Neural cell (in vitro differentiated cells): ENCODE measurements at regions not wholly inside any gene's neighbourhood (a gene's known extent, or its start where the extent isn't known, plus 50 kb on each side); places are given as distances from the start of the nearest gene placed in this dataset.

Experiments used
- H2AFZ ChIP-seq: fragments of 200-600, 300-800 bp; sonication (generic), shearing (Covaris generic); 2 replicates; pipeline ENCODE4 v1.6.0; 2014; ENCODE audit warnings: low read depth, mild to moderate bottlenecking, antibody characterized with exemption, low read length, moderate library complexity
- H3F3A ChIP-seq: fragments of 200-600 bp; shearing (Covaris generic); 2 replicates; pipeline ENCODE4 v1.6.1; 2016; ENCODE audit warnings: mild to moderate bottlenecking, moderate library complexity, mixed read lengths, antibody characterized with exemption, low read length; ENCODE audit not compliant: insufficient read depth, poor library complexity, severe bottlenecking
- H3K27ac ChIP-seq: fragments of 200-600, 300-800 bp; sonication (generic), shearing (Covaris generic); 2 replicates; pipeline ENCODE4 v1.5.1; 2014; ENCODE audit warnings: mild to moderate bottlenecking, low read length, moderate library complexity
- H3K27me3 ChIP-seq: fragments of 300-800, 200-600 bp; sonication (generic), shearing (Covaris generic); 2 replicates; pipeline ENCODE4 v1.6.0; 2014; ENCODE audit warnings: mild to moderate bottlenecking, low read depth, low read length, moderate library complexity; ENCODE audit not compliant: insufficient read depth
- H3K36me3 ChIP-seq: fragments of 300-800, 200-600 bp; sonication (generic), shearing (Covaris generic); 2 replicates; pipeline ENCODE4 v1.5.1; 2014; ENCODE audit warnings: mild to moderate bottlenecking, antibody characterized with exemption, low read length, moderate library complexity; ENCODE audit not compliant: insufficient read depth
- H3K4me2 ChIP-seq: fragments of 300-800, 200-600 bp; sonication (generic), shearing (Covaris generic); 2 replicates; pipeline ENCODE4 v1.6.0; 2014; ENCODE audit warnings: mild to moderate bottlenecking, low read length
- H3K4me3 ChIP-seq: fragments of 300-800, 200-600 bp; sonication (generic), shearing (Covaris generic); 2 replicates; pipeline ENCODE4 v1.5.1; 2014; ENCODE audit warnings: mild to moderate bottlenecking, low read length, moderate library complexity
- H3K79me2 ChIP-seq: fragments of 200-600 bp; shearing (Covaris generic); replicated peaks from 2 replicates; pipeline ENCODE4 v1.6.0; 2014; ENCODE audit warnings: mild to moderate bottlenecking, low read length, moderate library complexity; ENCODE audit not compliant: insufficient read depth
- H3K9ac ChIP-seq: fragments of 300-800, 200-600 bp; sonication (generic), shearing (Covaris generic); 2 replicates; pipeline ENCODE4 v1.6.1; 2016; ENCODE audit warnings: mild to moderate bottlenecking, low read length, mixed read lengths
- H3K9me2 ChIP-seq: fragments of 200-600 bp; shearing (Covaris generic); 2 replicates; pipeline ENCODE4 v1.6.1; 2016; ENCODE audit warnings: mild to moderate bottlenecking, low read length, mixed read lengths; ENCODE audit not compliant: insufficient read depth
- H3K9me3 ChIP-seq: fragments of 200-600, 300-800 bp; sonication (generic), shearing (Covaris generic); 2 replicates; pipeline ENCODE4 v1.6.1; 2016; ENCODE audit warnings: mild to moderate bottlenecking, mixed run types, low read length, moderate library complexity, mixed read lengths
- H4K20me1 ChIP-seq: fragments of 200-600 bp; shearing (Covaris generic); 2 replicates; pipeline ENCODE4 v1.6.1; 2016; ENCODE audit warnings: mild to moderate bottlenecking, mixed run types; ENCODE audit not compliant: insufficient read depth
- EP300 ChIP-seq: fragments of 450-650 bp; conservative IDR thresholded peaks from 2 replicates; pipeline ENCODE4 v1.6.1; 2014; ENCODE audit warnings: antibody characterized with exemption, mild to moderate bottlenecking, moderate library complexity; ENCODE audit not compliant: poor library complexity, severe bottlenecking
- EZH2 ChIP-seq: fragments of 200-600, 300-800 bp; shearing (Covaris generic), sonication (generic); IDR thresholded peaks from 2 replicates; pipeline ENCODE4 v1.6.1; 2014; ENCODE audit warnings: antibody characterized with exemption, low read length, borderline replicate concordance, mild to moderate bottlenecking; ENCODE audit not compliant: insufficient read depth, poor library complexity, severe bottlenecking
- MXI1 ChIP-seq: fragments of 450-650 bp; conservative IDR thresholded peaks from 2 replicates; pipeline ENCODE4 v1.6.1; 2014; ENCODE audit warnings: antibody characterized with exemption, mild to moderate bottlenecking; ENCODE audit not compliant: poor library complexity, severe bottlenecking
- POLR2AphosphoS5 ChIP-seq: IDR thresholded peaks from 2 replicates; pipeline ENCODE4 v1.6.1; 2012
- RAD21 ChIP-seq: fragments of 450-650 bp; conservative IDR thresholded peaks from 2 replicates; pipeline ENCODE4 v1.6.1; 2014; ENCODE audit warnings: antibody characterized with exemption, mild to moderate bottlenecking, moderate library complexity
- REST ChIP-seq: IDR thresholded peaks from 2 replicates; pipeline ENCODE4 v1.6.1; 2012; ENCODE audit warnings: borderline replicate concordance
- SMC3 ChIP-seq: fragments of 450-650 bp; conservative IDR thresholded peaks from 2 replicates; pipeline ENCODE4 v1.6.1; 2014; ENCODE audit warnings: antibody characterized with exemption, mild to moderate bottlenecking, moderate library complexity; ENCODE audit not compliant: poor library complexity
- TAF1 ChIP-seq: IDR thresholded peaks from 2 replicates; pipeline ENCODE4 v1.6.1; 2012; ENCODE audit warnings: low read depth
- TF ChIP-seq, protein P1 (sequence below): fragments of 450-650 bp; IDR thresholded peaks from 2 replicates; pipeline ENCODE4 v1.5.1; 2014; ENCODE audit warnings: antibody characterized with exemption, mild to moderate bottlenecking, moderate library complexity; ENCODE audit not compliant: poor library complexity, severe bottlenecking

DNA sequence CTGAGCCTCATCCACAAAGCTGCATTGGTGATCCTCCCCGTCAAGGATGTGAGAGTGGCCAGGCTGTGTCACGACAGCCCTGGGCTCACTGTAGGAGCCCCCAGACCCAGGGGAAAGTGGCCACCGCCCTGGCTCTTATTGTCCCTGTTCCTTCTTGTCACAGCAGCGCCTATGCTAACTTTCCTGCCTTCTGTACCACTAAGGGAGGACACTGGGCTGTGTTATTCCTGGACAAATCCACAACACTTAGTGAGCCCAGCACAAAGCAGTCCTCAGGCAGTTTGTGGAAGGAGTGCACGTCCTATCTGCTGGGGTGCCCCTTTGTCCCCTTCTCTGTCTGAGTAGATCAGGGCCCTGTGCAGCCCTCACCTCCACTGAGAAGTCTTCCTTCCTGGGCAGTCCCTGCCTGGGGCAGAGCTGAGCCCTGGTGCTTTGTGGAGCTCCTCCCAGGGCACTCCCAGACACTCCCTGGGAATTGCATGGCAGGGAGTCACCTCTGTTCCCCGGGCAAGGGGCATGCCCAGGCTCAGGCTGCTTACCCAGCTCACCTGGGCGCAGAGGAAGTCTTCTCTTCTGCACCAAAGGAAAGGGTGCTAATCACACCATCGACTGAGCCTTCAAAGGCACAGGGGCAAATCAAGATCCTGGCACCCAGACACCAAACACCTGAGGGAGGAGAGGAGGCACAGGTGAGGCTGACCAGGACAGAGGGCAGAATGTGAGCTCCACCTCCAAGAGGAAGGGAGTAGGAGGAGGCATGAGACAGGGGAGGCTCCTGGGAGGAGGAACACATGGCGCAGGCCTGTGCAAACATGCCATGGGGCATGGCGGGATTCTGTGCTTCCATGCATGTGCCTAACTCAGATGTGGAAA is 138.7 kb downstream of the KLF13 start:
- Histone ChIP-seq H3K4me3 (no peak overlapping the region), H3F3A (no peaks in the 10 kb centered on the region), H3K79me2 (no peaks in the 10 kb centered on the region), H3K9ac (no peak overlapping the region), H4K20me1 (no peaks in the 10 kb centered on the region), H2AFZ (no peak overlapping the region), H3K4me2 (no peak overlapping the region), H3K27ac (no peak overlapping the region), H3K9me2 (no peaks in the 10 kb centered on the region), H3K36me3 (no peaks in the 10 kb centered on the region), H3K27me3 (no peaks in the 10 kb centered on the region), H3K9me3 (no peaks in the 10 kb centered on the region)
- TF ChIP-seq RAD21 (no peak), TAF1 (no peak), REST (no peak), POLR2AphosphoS5 (no peak), SMC3 (no peak), EP300 (no peak), EZH2 (no peak), MXI1 (no peak)
- TF ChIP-seq, protein P1, sequence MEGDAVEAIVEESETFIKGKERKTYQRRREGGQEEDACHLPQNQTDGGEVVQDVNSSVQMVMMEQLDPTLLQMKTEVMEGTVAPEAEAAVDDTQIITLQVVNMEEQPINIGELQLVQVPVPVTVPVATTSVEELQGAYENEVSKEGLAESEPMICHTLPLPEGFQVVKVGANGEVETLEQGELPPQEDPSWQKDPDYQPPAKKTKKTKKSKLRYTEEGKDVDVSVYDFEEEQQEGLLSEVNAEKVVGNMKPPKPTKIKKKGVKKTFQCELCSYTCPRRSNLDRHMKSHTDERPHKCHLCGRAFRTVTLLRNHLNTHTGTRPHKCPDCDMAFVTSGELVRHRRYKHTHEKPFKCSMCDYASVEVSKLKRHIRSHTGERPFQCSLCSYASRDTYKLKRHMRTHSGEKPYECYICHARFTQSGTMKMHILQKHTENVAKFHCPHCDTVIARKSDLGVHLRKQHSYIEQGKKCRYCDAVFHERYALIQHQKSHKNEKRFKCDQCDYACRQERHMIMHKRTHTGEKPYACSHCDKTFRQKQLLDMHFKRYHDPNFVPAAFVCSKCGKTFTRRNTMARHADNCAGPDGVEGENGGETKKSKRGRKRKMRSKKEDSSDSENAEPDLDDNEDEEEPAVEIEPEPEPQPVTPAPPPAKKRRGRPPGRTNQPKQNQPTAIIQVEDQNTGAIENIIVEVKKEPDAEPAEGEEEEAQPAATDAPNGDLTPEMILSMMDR, result no peak

DNA sequence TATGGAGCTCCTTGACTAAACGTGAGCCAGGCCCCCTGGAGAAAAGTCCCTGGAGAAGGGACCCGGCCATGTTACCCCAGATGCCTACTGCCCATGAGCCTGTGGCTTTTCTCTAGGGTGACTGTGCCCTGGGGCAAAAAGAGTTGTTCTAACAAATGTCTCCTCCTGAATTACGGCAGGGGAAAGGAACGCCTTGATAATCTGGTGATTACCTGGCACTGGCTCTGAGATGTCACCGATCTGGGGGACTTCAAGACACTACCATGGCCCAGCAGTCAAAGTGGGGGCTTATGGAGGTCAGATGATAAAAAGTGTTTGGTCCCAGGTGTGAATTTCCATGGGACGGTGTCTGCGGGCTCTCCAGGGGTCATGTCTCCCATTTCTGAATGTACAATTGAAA is 140.7 kb downstream of the KLF13 start:
- H3K36me3 ChIP-seq, result no peaks in the 10 kb centered on the region
- no peaks in the 10 kb centered on the region for H4K20me1 ChIP-seq
- no peaks in the 10 kb centered on the region for H3K9me3 ChIP-seq
- no peak overlapping the region for H3K4me3 ChIP-seq
- H3K4me2 ChIP-seq, result no peak overlapping the region
- no peak overlapping the region for H2AFZ ChIP-seq
- no peak overlapping the region for H3K27ac ChIP-seq
- no peaks in the 10 kb centered on the region for H3K27me3 ChIP-seq
- H3K79me2 ChIP-seq, result no peaks in the 10 kb centered on the region
- H3F3A ChIP-seq, result no peaks in the 10 kb centered on the region
- H3K9ac ChIP-seq, result no peak overlapping the region
- no peaks in the 10 kb centered on the region for H3K9me2 ChIP-seq
- TF ChIP-seq RAD21 (no peak), SMC3 (no peak), EP300 (no peak), REST (no peak), POLR2AphosphoS5 (no peak), TAF1 (no peak), EZH2 (no peak), MXI1 (no peak)
- TF ChIP-seq, protein P1, result no peak
